Fibroblast of the conjunctiva (primary cell): ENCODE measurements at regions not wholly inside any gene's neighbourhood (a gene's known extent, or its start where the extent isn't known, plus 50 kb on each side); places are given as distances from the start of the nearest gene placed in this dataset.
"Not testable (repeated sequence)": the region's sequence is repeated elsewhere in the genome, so short reads cannot be mapped to it uniquely, and the experiment has no call there.

ENCODE experiments used
- DNase-seq: peaks from one replicate; pipeline ENCODE4 v3.0.0-alpha.2; 2010; ENCODE audit warnings: low read depth

DNA sequence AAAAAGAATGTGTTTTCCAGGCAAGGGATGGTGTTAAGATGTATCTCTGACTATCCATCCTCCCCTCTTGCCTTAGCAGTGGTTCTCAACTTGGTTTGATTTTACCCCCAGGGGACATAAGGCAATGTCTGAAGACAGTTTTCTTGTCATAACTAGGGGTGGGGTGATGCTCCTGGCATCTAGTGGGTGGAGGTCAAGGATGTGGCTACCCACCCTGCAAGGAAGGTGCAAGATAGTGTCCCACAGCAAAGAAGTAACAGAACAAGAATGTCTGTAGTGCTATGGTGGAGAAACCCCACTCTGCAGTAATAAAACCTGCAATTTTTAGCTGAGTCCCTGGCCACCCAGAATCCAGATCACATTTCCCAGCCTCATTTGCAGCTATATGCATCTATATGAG is 81.2 kb upstream of the TBL1X start:
- no peak for DNase-seq

DNA sequence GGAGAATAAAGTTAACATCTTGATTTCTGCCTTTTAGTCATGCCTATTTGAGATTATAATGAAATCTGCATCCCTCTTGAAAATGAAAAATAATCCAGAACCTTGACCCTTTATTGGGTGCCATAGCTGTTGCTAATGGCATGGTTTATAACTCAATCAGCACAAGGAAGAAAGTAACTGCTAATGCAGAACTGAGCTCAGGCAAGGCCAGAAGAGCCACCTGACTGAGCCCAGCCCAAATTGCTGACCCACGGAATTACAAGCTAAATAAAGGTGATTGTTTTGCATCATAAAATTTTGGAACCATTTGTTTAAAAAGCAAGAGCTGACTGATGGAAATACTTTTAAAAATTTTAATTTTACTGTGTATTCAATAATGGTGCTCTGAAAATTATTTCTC is 76.4 kb upstream of the TBL1X start:
- DNase-seq: no peak

DNA sequence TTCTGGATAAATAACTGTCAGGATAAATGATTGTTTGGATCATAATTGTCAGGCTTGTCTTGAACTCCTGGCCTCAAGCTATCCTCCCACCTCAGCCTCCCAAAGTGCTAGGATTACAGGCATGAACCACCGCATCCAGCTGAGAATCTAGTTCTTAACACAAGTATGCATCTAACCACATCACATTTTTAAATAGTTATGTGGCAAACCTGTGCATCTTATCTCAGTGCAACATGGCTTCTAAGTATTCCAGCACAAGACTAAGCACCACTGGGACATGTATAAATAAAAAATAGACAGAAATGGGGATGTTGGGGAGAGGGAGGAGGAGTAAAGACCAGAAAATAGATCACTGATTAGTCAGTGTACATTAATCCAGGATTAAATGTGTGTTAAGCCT is 74.7 kb upstream of the TBL1X start:
- no peak for DNase-seq

- no peak for DNase-seq
These were observed 74.0 kb upstream of the TBL1X start for GRCh38 chrX:9390693-9391368.

GRCh38 chrX:9392445-9392844 is 72.4 kb upstream of the TBL1X start:
- DNase-seq: no peak

- DNase-seq: no peak
These were observed 71.3 kb upstream of the TBL1X start for GRCh38 chrX:9393571-9393970.

DNA sequence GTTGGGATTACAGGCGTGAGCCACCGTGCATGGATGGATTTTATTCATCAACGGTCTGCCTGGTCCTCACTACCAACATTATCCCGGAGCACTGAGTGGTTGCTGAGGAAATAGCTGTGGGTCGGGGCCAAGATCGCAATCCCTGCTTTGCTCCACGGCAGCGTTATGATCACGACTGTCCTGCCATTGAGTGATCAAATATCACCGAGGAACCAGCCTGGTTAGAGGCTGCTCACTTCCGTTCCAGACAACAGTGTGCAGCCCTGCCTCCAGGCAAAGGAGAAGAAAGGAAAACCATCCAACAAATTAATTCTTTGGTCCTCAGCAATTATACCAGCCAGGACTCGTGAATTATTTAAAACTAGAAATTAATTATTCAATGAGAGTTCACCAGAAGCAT is 70.6 kb upstream of the TBL1X start:
- no peak for DNase-seq

- DNase-seq: no peak
These were observed 67.9 kb upstream of the TBL1X start for GRCh38 chrX:9396930-9397329.

- DNase-seq: no peak
These were observed 63.8 kb upstream of the TBL1X start for GRCh38 chrX:9401051-9401450.

DNA sequence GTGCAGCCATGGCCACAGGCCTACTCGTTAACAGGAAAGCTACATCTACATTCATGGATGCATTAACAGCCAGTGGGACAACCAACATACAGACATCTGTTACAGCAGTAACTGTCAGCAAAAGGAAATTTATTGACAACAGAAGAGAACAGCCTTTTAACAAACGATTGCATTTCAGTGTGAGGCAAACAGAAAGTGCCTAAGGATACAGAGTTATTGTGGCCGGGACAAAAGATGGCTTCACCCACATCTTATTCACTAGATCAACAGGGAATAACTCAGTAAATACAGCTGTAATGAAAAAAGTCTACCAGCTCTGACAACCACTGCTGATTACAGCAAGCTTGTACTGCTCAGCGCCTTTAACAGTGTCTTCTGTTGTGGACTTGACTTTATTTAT is 61.5 kb upstream of the TBL1X start:
- DNase-seq: no peak

DNA sequence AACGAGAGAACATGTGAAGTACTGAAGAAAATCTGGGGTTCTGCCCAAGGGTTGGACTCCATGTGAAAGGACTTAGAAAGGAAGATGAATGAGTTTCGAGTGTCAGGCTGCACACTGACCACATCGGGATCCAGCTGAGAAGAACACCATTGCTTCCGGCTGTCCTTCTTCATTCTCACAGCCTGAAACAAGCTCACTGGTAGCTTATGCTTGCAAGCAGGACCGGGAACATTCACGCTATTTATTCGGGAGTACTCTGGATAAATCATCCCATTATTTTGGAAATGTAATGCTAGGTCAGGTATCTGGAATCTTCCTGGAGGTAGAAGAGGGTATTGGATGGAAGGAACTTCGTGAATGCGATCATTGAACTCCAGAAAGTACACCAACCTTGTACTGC is 59.2 kb upstream of the TBL1X start:
- DNase-seq: not testable (repeated sequence)

DNA sequence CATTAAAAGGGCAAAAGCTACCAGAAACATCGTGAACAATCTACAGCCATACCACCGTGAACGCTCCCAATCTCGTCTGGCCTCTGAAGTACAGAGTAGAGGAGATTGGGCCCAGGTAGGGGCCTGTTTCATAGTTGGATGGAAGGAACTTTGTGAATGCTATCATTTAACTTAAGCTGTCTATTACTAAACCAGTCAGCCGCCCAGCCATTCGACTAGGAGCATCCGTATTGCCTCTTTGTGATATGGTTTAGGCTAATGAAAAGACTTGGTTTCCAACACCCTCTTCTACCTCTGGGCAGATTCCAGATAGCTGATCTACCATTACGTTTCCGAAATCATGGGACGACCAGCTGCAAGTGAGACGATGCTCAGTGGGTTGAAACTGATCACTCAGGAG is 54.0 kb upstream of the TBL1X start:
- DNase-seq: not testable (repeated sequence)

DNA sequence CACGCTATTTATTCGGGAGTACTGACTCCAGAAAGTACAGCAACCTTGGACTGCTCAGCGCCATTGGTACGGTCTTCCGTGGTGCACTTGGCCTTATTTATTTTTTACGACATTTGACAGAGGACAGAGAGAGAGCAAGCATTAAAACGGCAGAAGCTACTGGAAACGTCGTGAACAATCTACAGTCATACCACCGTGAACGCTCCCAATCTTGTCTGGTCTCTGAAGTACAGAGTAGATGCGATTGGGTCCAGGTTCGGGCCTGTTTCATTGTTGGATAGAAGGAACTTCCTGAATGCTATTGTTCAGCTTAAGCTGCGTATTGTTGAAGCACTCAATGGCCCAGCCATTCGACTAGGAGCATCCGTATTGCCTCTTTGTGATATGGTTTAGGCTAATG is 53.2 kb upstream of the TBL1X start:
- DNase-seq: not testable (repeated sequence)

GRCh38 chrX:9414416-9414815 is 50.4 kb upstream of the TBL1X start:
- DNase-seq: no peak
